Activated naive CD8-positive, alpha-beta T cell (primary cell): ENCODE measurements at regions not wholly inside any gene's neighbourhood (a gene's known extent, or its start where the extent isn't known, plus 50 kb on each side); places are given as distances from the start of the nearest gene placed in this dataset.

Experiments
- H3K27ac Mint-ChIP-seq: one replicate; pipeline ENCODE4 v1.8.0; 2021; ENCODE audit warnings: mixed read lengths
- H3K27me3 Mint-ChIP-seq: one replicate; pipeline ENCODE4 v1.8.0; 2021; ENCODE audit warnings: mixed read lengths
- H3K36me3 Mint-ChIP-seq: one replicate; pipeline ENCODE4 v1.8.0; 2021; ENCODE audit warnings: mixed read lengths
- H3K4me1 Mint-ChIP-seq: one replicate; pipeline ENCODE4 v1.8.0; 2021; ENCODE audit warnings: low read depth, mixed read lengths
- H3K4me3 Mint-ChIP-seq: one replicate; pipeline ENCODE4 v1.8.0; 2021; ENCODE audit warnings: mild to moderate bottlenecking, mixed read lengths
- H3K9me3 Mint-ChIP-seq: one replicate; pipeline ENCODE4 v1.8.0; 2021; ENCODE audit warnings: low read depth, mixed read lengths

DNA sequence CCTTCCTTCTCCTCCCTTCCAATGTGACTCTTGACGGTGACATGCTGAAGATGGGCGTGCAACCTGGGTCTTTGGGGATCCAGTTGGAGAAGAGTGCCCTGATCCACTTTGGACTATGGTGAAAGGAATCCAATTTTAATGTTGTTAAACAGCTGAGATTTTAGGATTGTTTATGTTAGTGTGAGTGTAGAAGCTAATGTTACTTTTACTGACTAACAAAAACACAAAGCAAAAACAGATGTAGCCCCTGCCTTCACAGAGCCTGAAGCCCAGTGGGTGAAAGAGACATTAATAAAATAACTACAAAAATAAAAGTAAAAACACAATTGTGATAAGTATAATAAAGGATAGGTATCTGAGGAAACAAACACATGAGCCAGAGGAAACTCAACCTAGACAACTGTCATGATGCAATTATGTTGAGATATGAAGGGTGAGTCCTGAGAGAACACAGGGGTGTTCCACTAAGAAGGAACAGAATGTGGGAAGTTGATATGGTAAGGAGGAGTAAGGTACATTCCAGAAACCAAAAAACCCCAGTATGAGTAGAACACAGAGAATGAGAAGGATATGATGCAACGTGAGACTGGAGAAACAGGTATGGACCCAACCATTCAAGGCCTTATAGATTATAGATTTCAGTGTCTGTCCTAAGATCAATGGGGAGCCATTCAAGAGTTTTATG is 115.1 kb upstream of the PMFBP1 start:
- Mint-ChIP-seq H3K36me3 (no peaks in the 10 kb centered on the region), H3K4me3 (no peak overlapping the region), H3K27me3 (no peaks in the 10 kb centered on the region), H3K4me1 (no peaks in the 10 kb centered on the region), H3K9me3 (no peaks in the 10 kb centered on the region), H3K27ac (no peak overlapping the region)

GRCh38 chr16:72285728-72286127 is 113.8 kb upstream of the PMFBP1 start:
- Mint-ChIP-seq H3K27ac (no peak overlapping the region), H3K9me3 (no peaks in the 10 kb centered on the region), H3K4me1 (no peaks in the 10 kb centered on the region), H3K4me3 (no peak overlapping the region), H3K36me3 (no peaks in the 10 kb centered on the region), H3K27me3 (no peaks in the 10 kb centered on the region)

GRCh38 chr16:72285324-72285723 is 113.4 kb upstream of the PMFBP1 start:
- Mint-ChIP-seq H3K36me3 (no peaks in the 10 kb centered on the region), H3K4me1 (no peaks in the 10 kb centered on the region), H3K9me3 (no peaks in the 10 kb centered on the region), H3K27ac (no peak overlapping the region), H3K27me3 (no peaks in the 10 kb centered on the region), H3K4me3 (no peak overlapping the region)

DNA sequence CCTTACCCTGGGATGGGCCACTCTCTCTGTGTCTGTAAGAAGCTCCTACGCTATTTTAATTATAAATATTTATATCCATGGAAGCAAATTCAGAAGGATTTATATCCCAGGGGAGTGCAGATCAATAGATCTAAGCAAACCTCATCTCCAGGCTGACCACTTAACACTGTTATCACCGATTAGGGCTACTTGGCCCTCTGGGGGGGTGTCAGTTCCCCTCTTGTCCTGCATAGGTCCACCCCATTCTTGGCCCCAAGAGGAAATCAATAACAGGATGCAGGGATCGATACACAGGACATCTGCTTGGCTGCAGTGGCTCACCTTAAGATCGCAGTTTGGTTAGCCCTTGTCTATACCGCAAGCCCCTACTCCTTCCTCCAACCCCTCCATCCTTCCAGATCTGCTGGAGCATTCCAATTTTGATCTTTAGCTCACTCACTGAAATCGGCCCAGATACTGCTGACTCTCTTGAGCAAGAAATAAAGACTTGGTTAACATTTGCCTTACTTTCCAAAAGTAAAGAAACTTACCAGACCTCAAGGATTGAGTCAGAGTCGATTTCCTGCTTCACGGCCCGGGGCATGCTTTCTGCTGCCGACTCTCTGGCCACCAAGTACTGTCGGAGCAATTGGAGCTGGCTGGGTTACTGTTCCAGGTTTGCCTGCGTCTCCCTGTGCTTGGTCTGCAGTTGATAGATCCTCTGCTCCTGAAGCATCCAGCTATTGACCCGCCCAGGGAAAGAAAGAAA is 112.3 kb upstream of the PMFBP1 start:
- H3K4me3 Mint-ChIP-seq = no peak overlapping the region
- no peaks in the 10 kb centered on the region for H3K9me3 Mint-ChIP-seq
- no peaks in the 10 kb centered on the region for H3K4me1 Mint-ChIP-seq
- H3K36me3 Mint-ChIP-seq = no peaks in the 10 kb centered on the region
- no peak overlapping the region for H3K27ac Mint-ChIP-seq
- no peaks in the 10 kb centered on the region for H3K27me3 Mint-ChIP-seq

DNA sequence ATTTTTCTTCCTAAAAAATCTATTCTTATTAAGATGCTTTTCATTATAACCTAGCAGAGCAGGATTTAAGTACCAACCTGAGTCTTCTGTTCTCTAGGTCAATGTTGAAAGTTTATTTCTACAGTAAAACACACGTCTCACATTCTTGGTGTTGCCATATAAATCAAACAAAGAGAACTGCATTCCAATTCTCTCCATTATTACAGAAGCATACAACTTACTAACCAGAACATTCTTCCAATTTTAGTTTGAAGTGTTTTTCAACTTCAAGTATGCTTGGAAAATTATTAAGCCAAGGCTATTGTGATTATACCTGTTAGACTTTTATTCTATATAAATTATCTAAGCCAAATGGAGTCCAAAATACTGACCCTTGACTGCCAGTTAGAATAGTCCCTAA is 110.4 kb upstream of the PMFBP1 start:
- H3K27ac Mint-ChIP-seq = no peak overlapping the region
- no peaks in the 10 kb centered on the region for H3K36me3 Mint-ChIP-seq
- no peaks in the 10 kb centered on the region for H3K9me3 Mint-ChIP-seq
- H3K4me3 Mint-ChIP-seq = no peak overlapping the region
- no peaks in the 10 kb centered on the region for H3K4me1 Mint-ChIP-seq
- H3K27me3 Mint-ChIP-seq = no peaks in the 10 kb centered on the region

DNA sequence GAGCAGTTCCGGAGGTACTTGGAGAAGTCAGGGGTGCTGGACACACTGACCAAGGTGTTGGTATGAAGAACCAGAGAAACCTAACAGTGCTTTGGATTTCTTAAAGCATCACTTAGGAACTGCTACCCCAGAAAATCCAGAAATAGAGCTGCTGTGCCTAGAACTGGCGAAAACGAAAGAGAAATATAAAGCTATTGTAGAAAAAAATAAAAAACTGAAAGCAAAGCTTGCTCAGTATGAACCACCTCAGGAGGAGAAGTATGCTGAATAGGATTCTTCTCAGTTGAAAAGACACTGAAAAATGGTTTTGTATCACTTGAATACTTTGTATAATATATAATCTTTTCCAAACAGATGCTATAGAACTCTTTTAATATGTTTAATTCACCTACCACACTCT is 106.3 kb upstream of the PMFBP1 start:
- no peaks in the 10 kb centered on the region for H3K36me3 Mint-ChIP-seq
- H3K27ac Mint-ChIP-seq = no peak overlapping the region
- no peaks in the 10 kb centered on the region for H3K27me3 Mint-ChIP-seq
- H3K4me1 Mint-ChIP-seq = no peaks in the 10 kb centered on the region
- no peak overlapping the region for H3K4me3 Mint-ChIP-seq
- no peaks in the 10 kb centered on the region for H3K9me3 Mint-ChIP-seq

DNA sequence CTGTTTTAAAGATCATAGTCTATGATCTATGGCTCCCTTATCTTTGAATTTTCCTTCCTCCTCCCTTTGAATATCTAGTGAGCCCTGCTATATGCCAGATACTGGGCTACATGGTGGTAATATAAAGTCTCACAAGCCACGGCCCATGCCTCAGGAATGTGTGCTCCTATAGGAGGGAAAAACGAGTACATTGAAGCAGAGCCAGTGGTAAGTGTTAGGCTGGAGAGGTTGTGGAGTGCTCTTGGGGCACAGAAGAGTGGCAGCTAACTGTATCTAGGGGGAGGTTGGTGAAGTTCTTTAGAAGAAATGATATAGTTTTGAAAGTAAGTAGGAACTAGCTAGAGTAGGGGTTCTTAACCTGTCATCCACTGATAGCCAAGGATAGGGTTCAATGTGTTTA is 105.8 kb upstream of the PMFBP1 start:
- no peak overlapping the region for H3K27ac Mint-ChIP-seq

GRCh38 chr16:72271699-72272240 is 99.8 kb upstream of the PMFBP1 start:
- no peaks in the 10 kb centered on the region for H3K27me3 Mint-ChIP-seq
- H3K36me3 Mint-ChIP-seq = peaks cover 14% of the 10 kb centered on the region
- H3K4me3 Mint-ChIP-seq = no peak overlapping the region
- peaks cover 5% of the 10 kb centered on the region for H3K9me3 Mint-ChIP-seq
- H3K27ac Mint-ChIP-seq = no peak overlapping the region
- no peaks in the 10 kb centered on the region for H3K4me1 Mint-ChIP-seq

More for the DNA sequence above, 105.8 kb upstream of the PMFBP1 start:
- H3K4me3 Mint-ChIP-seq = no peak overlapping the region
- no peaks in the 10 kb centered on the region for H3K27me3 Mint-ChIP-seq
- no peaks in the 10 kb centered on the region for H3K4me1 Mint-ChIP-seq
- no peaks in the 10 kb centered on the region for H3K36me3 Mint-ChIP-seq
- no peaks in the 10 kb centered on the region for H3K9me3 Mint-ChIP-seq

GRCh38 chr16:72270531-72270930 is 98.6 kb upstream of the PMFBP1 start:
- H3K27me3 Mint-ChIP-seq = no peaks in the 10 kb centered on the region
- no peaks in the 10 kb centered on the region for H3K4me1 Mint-ChIP-seq
- no peak overlapping the region for H3K4me3 Mint-ChIP-seq
- no peak overlapping the region for H3K27ac Mint-ChIP-seq
- H3K36me3 Mint-ChIP-seq = peaks cover 14% of the 10 kb centered on the region
- peaks cover 5% of the 10 kb centered on the region for H3K9me3 Mint-ChIP-seq

GRCh38 chr16:72266836-72267235 is 94.9 kb upstream of the PMFBP1 start:
- no peaks in the 10 kb centered on the region for H3K27me3 Mint-ChIP-seq
- no peak overlapping the region for H3K4me3 Mint-ChIP-seq
- no peak overlapping the region for H3K27ac Mint-ChIP-seq
- peaks cover 5% of the 10 kb centered on the region for H3K9me3 Mint-ChIP-seq
- H3K36me3 Mint-ChIP-seq = peaks cover 14% of the 10 kb centered on the region
- no peaks in the 10 kb centered on the region for H3K4me1 Mint-ChIP-seq

DNA sequence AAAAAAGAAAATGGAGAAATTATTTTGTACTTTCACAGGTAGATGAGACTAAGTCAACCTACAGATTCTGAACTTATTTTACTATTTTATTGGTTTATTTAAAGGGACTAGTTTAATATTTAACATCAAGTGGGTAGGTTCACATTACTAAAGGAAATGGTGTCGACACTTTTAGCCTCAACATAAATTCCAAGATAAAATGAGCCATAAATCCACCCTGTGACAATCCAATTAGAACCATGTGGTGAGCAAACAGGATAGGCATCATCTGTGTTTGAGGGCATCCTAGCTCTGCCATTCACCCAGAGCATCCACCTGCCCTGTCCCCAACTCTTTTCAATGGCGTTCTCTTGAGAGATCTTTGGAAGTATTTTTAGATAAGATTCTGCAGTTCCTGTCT is 92.8 kb upstream of the PMFBP1 start:
- no peaks in the 10 kb centered on the region for H3K4me1 Mint-ChIP-seq
- H3K9me3 Mint-ChIP-seq = peaks cover 5% of the 10 kb centered on the region
- no peak overlapping the region for H3K27ac Mint-ChIP-seq
- H3K36me3 Mint-ChIP-seq = peaks cover 14% of the 10 kb centered on the region
- H3K27me3 Mint-ChIP-seq = no peaks in the 10 kb centered on the region
- no peak overlapping the region for H3K4me3 Mint-ChIP-seq

DNA sequence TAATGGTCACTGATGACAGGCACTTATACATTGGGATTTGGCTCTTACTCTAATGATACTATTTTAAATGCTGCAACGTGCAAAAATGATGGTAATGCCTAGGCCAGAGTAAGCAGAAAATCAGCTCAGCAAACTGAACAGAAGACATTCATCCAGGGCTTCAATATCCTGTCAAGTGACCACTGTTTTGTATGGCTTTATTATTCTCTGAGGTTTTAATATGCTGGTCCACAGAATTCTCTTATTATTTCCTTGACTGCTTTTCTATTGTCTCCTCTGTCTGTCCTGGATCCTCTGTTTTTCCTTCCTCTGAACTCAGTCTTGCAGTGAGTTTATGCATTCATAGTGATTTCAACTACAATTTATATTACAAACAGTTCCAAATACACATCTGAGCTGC is 90.8 kb upstream of the PMFBP1 start:
- Mint-ChIP-seq H3K4me3 (no peak overlapping the region), H3K27me3 (no peaks in the 10 kb centered on the region), H3K36me3 (peaks cover 3% of the 10 kb centered on the region), H3K9me3 (no peaks in the 10 kb centered on the region), H3K27ac (no peak overlapping the region), H3K4me1 (no peaks in the 10 kb centered on the region)

- H3K9me3 Mint-ChIP-seq = no peaks in the 10 kb centered on the region
- H3K36me3 Mint-ChIP-seq = no peaks in the 10 kb centered on the region
- H3K27me3 Mint-ChIP-seq = no peaks in the 10 kb centered on the region
- H3K4me1 Mint-ChIP-seq = no peaks in the 10 kb centered on the region
- no peak overlapping the region for H3K4me3 Mint-ChIP-seq
- H3K27ac Mint-ChIP-seq = no peak overlapping the region
Measured at GRCh38 chr16:72261127-72261526, 89.2 kb upstream of the PMFBP1 start.

DNA sequence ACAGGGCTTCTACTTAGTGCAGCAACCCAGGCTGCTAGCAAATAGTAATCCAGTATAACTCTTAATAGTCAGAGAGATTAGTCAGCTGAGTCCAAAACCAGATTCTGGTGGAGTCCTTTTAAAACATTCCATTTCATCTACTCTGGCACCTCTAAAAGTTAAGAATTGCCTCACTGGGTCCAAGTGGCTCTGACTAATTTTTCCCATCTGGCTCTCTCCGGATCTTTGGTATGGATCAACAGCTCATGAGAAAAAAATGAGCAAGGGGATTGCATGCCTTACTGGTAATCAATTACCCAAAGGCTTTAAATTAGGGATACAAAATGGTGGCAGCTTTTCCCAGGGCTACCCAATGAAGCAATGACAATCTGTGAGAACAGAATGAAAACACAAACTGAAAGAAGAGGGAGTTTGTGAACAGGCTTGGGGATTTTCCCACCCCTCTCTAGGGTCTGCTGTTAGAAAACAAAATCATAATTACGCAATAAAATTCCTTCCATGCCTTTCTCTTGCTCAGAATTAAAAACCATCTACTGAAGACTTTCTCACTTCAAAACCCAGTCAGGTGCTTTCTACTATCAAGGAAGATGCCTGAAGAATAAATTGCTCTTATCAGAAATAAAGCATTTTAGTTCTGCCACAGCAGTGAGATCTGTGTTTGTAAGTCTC is 84.6 kb upstream of the PMFBP1 start:
- no peaks in the 10 kb centered on the region for H3K27me3 Mint-ChIP-seq
- no peaks in the 10 kb centered on the region for H3K9me3 Mint-ChIP-seq
- H3K4me3 Mint-ChIP-seq = no peak overlapping the region

GRCh38 chr16:72255786-72256185 is 83.8 kb upstream of the PMFBP1 start:
- no peak overlapping the region for H3K4me3 Mint-ChIP-seq
- no peaks in the 10 kb centered on the region for H3K27me3 Mint-ChIP-seq
- no peak overlapping the region for H3K27ac Mint-ChIP-seq
- H3K36me3 Mint-ChIP-seq = no peaks in the 10 kb centered on the region
- H3K4me1 Mint-ChIP-seq = no peaks in the 10 kb centered on the region
- no peaks in the 10 kb centered on the region for H3K9me3 Mint-ChIP-seq

More for the DNA sequence above, 84.6 kb upstream of the PMFBP1 start:
- no peak overlapping the region for H3K27ac Mint-ChIP-seq
- H3K4me1 Mint-ChIP-seq = no peaks in the 10 kb centered on the region
- no peaks in the 10 kb centered on the region for H3K36me3 Mint-ChIP-seq
